NCI-H2196 (cell line): ENCODE measurements at regions not wholly inside any gene's neighbourhood (a gene's known extent, or its start where the extent isn't known, plus 50 kb on each side); places are given as distances from the start of the nearest gene placed in this dataset.

Experiments used
- DNase-seq: peaks from one replicate; lab custom pipeline; 2025; ENCODE audit not compliant: unreplicated experiment; lab: John Stamatoyannopoulos, UW

DNA sequence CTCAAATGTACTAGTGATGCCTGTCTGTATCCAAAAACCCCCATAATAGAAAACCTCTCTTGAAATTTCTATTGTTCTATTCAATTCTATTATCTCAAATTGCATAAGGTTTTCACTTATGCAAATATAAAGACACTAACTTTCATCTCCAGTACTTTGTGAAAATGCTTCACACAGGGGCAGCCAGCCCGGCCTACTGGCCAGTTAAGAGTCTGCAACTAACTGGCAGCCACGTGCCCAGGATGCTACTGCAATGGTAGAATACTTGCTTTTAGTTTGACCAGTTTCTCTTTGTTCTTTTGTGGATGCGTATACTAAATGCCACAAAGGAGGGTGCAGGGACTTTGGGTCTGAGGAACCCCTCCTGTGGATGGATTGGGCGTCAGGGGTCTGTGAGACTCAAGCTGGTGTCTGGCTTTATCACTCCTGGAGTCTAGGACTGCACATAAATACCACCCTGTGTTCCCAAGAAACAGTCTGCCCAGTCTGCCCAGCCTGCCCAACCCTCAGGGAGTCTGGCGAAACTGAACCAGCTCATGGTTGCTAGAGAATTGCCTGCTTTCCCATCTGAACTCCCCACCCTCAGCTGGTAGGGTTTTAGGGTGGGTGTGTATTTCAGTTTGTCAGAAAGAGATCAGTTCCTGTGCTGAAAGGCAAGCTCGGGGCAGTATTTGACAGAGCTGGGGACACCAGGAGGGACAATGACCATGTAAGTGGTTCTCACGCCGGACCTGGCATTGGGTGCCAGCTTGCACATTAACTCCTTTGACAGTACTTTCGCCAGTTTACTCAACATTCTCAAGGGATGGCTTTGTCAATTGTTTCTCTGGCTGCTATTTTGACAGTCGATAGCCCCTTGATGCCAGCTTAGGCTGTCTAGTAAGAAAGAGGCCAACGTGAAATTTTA lies 558.2 kb upstream of the JAG1 start:
- no peak for DNase-seq

DNA sequence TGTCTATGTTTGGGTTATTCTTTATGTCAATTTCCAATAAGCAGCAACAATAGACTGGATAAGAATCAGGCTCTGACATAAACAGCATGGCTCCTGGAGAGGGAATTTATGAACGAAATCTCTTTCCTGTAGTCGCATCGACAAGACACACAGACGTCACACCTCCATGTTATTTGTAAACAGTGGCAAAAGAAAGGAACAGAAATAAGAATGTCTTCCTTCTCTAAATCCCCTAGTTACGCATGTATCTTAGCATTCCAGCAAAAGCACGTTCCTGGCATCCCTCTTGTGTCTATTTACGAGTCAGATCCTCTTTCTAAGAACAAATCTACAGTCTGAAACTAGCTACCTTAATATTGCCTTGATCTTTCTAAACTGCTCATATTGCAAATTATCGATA lies 559.1 kb upstream of the JAG1 start:
- DNase-seq = no peak

- DNase-seq = no peak
Measured at GRCh38 chr20:11234181-11234580, 560.4 kb upstream of the JAG1 start.

DNA sequence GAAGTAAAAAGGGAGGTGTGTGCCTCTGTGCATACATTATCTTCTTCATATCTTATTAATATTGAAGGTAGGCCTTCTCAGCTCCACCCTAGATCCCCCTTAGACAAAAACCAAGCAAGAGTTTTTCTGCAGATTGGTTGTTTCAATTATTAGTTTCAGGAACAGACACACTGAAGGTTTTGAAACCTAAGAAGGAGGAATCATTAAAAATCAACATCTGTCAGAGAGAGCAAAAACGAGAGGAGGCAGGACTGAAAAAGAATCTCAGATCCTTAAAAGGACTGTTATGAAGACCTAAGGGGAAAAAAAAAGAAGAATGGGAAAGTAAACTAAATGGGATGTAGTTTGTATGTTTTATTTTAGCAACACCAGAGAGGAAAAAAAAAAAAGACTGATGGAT lies 560.8 kb upstream of the JAG1 start:
- no peak for DNase-seq

DNA sequence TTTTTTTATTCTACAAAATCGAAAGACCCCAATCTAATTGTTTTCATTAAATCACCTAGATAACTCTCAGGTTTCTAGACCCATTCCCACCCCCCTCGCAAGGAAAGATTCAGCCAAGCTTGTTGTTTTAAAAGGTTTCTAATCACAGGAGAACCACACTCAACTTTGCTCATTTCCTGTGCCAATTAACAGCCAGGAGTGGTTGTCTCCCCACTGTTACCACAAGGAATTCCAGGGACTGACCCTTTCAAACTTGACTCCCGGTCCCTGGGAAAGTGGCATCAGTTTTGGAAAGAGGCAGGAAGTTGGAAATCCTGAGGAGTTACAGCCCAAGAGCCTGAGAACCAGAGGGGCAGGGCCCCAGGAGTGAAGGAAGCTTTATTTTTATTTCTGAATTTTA lies 561.3 kb upstream of the JAG1 start:
- DNase-seq = no peak

DNA sequence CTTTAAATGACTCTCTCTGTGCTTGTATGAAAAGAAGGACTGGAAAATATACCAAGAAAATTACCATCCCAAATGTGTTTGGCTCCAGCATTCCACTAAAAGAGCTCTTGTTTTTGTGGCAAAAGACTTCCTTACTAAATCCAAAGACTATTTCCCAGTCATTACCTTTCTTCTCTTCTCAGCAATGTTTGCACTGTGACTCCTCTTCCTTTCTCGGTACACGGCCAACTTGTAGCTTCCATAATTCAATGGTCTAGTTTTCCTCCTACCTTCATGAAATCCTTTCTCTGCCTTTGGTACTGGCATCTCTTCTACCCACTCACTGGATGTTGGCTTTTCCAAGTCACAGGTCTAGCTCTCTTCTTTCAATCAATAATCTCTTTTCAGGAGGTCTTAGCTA lies 568.5 kb upstream of the JAG1 start:
- no peak for DNase-seq

- no peak for DNase-seq
Measured at GRCh38 chr20:11245431-11245830, 571.6 kb upstream of the JAG1 start.

- DNase-seq = no peak
Measured at GRCh38 chr20:11246251-11246775, 572.5 kb upstream of the JAG1 start.

GRCh38 chr20:11247046-11248010 lies 573.5 kb upstream of the JAG1 start:
- no peak for DNase-seq

- DNase-seq = no peak
Measured at GRCh38 chr20:11248011-11248409, 574.2 kb upstream of the JAG1 start.

DNA sequence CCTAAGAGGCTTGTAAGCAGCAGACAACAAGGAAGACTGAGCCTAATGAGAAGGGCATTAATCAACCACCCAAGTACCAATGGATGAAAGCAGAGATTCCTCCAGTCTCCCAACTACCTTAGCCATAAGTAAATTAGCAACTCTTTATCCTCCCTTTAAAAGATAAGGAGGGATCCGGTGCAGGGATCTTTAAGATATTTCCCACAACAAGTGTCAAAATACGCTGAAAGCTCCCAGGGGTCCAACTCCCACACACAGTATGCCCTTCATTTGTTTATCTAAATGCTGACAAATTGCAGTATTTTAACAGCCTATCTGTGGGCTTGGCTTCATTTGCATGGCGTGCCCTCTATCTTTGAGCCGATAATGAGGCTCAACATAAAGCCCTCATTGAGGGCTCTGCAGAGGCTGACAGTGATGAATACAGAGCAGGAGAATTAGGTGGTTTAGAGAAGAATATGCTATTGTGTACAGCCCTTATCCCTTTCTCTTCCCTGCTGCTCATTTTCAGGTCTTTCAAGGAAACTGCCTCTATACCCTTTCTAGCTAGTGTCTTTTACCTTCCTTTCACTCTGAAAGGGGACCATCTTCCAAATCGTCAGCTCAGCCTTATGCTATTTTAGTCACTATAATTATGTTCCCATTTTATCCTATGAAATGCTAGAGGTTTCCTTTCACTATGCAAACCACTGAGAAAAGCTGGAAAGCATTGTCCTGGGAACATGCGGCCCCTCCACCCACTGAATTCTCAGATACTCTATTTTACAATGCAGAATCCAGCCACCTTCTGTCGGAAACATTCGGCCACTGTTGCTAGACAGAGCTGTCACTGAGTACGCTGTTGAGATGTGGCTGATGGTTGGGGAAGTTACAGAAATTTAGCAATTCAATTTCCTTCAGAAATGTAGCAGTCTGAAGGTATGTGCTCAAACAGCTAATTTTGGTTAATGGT lies 575.2 kb upstream of the JAG1 start:
- no peak for DNase-seq

- no peak for DNase-seq
Measured at GRCh38 chr20:11249683-11250082, 575.9 kb upstream of the JAG1 start.

GRCh38 chr20:11252447-11252846 lies 578.6 kb upstream of the JAG1 start:
- no peak for DNase-seq

DNA sequence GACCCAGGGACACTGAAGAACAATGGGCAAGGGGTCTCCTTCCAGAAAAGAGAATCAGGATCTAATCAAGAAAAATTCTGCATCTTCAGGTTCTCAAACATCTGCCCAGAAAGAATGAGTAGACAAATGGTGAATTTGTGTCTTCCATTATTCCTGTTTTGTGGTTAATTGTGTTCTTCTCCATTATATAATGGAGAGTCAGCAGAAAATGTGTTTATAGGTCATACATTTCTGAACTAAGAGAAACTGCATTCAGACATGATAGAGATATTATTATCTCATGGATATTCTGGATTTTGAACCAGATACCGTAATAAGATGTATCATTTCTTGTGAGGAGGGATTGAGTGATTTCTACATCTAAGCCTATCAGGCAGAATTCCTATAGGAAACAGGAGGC lies 581.7 kb upstream of the JAG1 start:
- no peak for DNase-seq

DNA sequence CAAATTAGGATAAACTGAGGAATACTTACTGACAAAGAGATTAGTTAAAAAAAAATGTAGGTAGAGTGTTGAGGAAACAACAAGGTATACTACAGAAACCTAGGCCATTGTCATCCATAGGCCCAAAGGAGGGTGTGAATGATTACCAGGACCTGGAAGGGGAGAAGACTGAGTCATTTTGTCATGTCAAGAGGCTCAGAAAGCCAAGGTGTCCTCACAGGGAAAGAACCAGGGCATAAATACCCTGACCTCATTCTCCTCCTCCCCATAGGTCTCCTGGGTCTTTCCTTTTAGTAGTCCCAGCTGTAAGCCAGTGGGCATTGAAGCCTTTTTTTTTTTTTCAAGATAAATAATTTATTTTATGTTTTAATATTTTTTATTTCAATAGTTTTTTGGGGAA lies 582.1 kb upstream of the JAG1 start:
- DNase-seq = no peak

GRCh38 chr20:11260611-11261010 lies 586.8 kb upstream of the JAG1 start:
- no peak for DNase-seq

GRCh38 chr20:11261533-11262000 lies 587.8 kb upstream of the JAG1 start:
- no peak for DNase-seq

GRCh38 chr20:11266571-11266970 lies 592.8 kb upstream of the JAG1 start:
- no peak for DNase-seq

DNA sequence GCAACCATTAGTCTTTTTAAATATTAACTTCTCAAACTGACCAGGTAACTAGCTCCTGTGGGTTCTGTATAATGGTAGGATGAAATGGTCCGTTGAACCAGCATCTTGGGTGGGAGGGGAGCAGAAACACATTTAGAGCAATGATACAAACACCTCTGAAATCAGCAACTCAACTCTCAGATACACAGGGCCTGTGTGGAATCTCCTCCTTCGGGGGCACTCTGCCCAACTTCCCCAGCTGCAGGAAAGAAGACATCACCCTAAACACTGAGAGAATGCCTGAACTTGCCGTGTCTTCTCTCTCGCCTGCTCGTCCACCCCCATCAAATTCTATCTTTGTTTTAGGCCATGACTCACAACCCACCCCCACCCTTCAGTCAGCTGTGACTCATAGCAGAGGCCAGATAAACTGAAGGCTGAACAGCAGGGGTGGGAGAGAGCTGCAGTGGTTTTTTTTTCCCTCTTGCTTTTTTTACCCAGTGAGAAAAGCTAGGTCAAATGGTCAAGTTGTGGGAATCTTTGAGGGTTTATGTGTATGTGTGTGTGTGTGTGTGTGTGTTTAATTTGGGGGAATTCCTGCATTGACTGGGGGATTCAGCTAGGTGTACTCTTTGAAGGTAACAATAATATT lies 593.4 kb upstream of the JAG1 start:
- no peak for DNase-seq

GRCh38 chr20:11267762-11268335 lies 594.0 kb upstream of the JAG1 start:
- no peak for DNase-seq
